ENCODE measurements at regions not wholly inside any gene's neighbourhood (a gene's known extent, or its start where the extent isn't known, plus 50 kb on each side); places are given as distances from the start of the nearest gene placed in this dataset.
A peak's percentile ranks its signal among the peaks of the same experiment; 100 is the strongest.
"Not testable (repeated sequence)": the region's sequence is repeated elsewhere in the genome, so short reads cannot be mapped to it uniquely, and the experiment has no call there.

GRCh38 chr9:15032860-15033259 lies 122.6 kb upstream of the FREM1 start:
- DNase-seq: no peak

- DNase-seq: no peak
Observed at GRCh38 chr9:15021146-15021545, 110.9 kb upstream of the FREM1 start.

GRCh38 chr9:15018096-15018637 lies 107.9 kb upstream of the FREM1 start:
- DNase-seq: peak; percentile 93

- DNase-seq: no peak
Observed at GRCh38 chr9:15010581-15010980, 100.4 kb upstream of the FREM1 start.

- DNase-seq: no peak
Observed at GRCh38 chr9:15007698-15008097, 97.5 kb upstream of the FREM1 start.

- no peak for DNase-seq
Observed at GRCh38 chr9:14994738-14995137, 84.5 kb upstream of the FREM1 start.

- DNase-seq: no peak
Observed at GRCh38 chr9:14993901-14994554, 83.8 kb upstream of the FREM1 start.

GRCh38 chr9:14993061-14993800 lies 83.0 kb upstream of the FREM1 start:
- DNase-seq: peak; percentile 95

- no peak for DNase-seq
Observed at GRCh38 chr9:14992516-14992915, 82.3 kb upstream of the FREM1 start.

GRCh38 chr9:14992081-14992480 lies 81.9 kb upstream of the FREM1 start:
- DNase-seq: no peak

GRCh38 chr9:14990647-14991046 lies 80.4 kb upstream of the FREM1 start:
- DNase-seq: not testable (repeated sequence)

GRCh38 chr9:14989811-14990210 lies 79.6 kb upstream of the FREM1 start:
- DNase-seq: peak; percentile 63

- not testable (repeated sequence) for DNase-seq
Observed at GRCh38 chr9:14989336-14989735, 79.1 kb upstream of the FREM1 start.

GRCh38 chr9:14987858-14988257 lies 77.6 kb upstream of the FREM1 start:
- no peak for DNase-seq

- no peak for DNase-seq
Observed at GRCh38 chr9:14985419-14985818, 75.2 kb upstream of the FREM1 start.

GRCh38 chr9:14983599-14983998 lies 73.4 kb upstream of the FREM1 start:
- no peak for DNase-seq

- no peak for DNase-seq
Observed at GRCh38 chr9:14981291-14981950, 71.2 kb upstream of the FREM1 start.

- DNase-seq: no peak
Observed at GRCh38 chr9:14978022-14979000, 68.1 kb upstream of the FREM1 start.

- DNase-seq: no peak
Observed at GRCh38 chr9:14967450-14968321, 57.5 kb upstream of the FREM1 start.

GRCh38 chr9:14962193-14962882 lies 52.1 kb upstream of the FREM1 start:
- no peak for DNase-seq
